SK-N-SH treated with all-trans-retinoic acid at 6 μM for 48 hours (cell line): ENCODE measurements at regions not wholly inside any gene's neighbourhood (a gene's known extent, or its start where the extent isn't known, plus 50 kb on each side); places are given as distances from the start of the nearest gene placed in this dataset.

Source experiments
- ESRRG ChIP-seq: fragments of 250-450 bp; sonication (Bioruptor Pico); IDR thresholded peaks from 2 replicates; pipeline ENCODE4 v1.6.1; 2021; ENCODE audit warnings: mild to moderate bottlenecking
- ISL1 ChIP-seq: fragments of 250-450 bp; sonication (Bioruptor Pico); IDR thresholded peaks from 2 replicates; pipeline ENCODE4 v2.1.2; 2022; ENCODE audit warnings: mild to moderate bottlenecking, moderate library complexity
- PATZ1 ChIP-seq: fragments of 250-450 bp; sonication (Bioruptor Pico); IDR thresholded peaks from 2 replicates; pipeline ENCODE4 v1.8.0; 2020; ENCODE audit warnings: mild to moderate bottlenecking, moderate library complexity, borderline replicate concordance
- PPARA ChIP-seq: fragments of 250-450 bp; sonication (Bioruptor Pico); IDR thresholded peaks from 2 replicates; pipeline ENCODE4 v1.5.0; 2020; ENCODE audit warnings: mild to moderate bottlenecking, borderline replicate concordance
- RARB ChIP-seq: fragments of 250-450 bp; sonication (Bioruptor Pico); IDR thresholded peaks from 2 replicates; pipeline ENCODE4 v1.8.0; 2021; ENCODE audit warnings: mild to moderate bottlenecking, moderate library complexity
- ZC3H10 ChIP-seq: fragments of 250-450 bp; sonication (Bioruptor Pico); IDR thresholded peaks from 2 replicates; pipeline ENCODE4 v1.5.1; 2021; ENCODE audit warnings: mild to moderate bottlenecking, moderate library complexity
- ZNF70 ChIP-seq: fragments of 450-650 bp; formaldehyde crosslinking; IDR thresholded peaks from 2 replicates; pipeline ENCODE4 v1.5.0; 2020; ENCODE audit warnings: mild to moderate bottlenecking, moderate library complexity
- ZNF8 ChIP-seq: fragments of 450-650 bp; formaldehyde crosslinking; IDR thresholded peaks from 2 replicates; pipeline ENCODE4 v1.5.0; 2020; ENCODE audit warnings: mild to moderate bottlenecking, moderate library complexity
- TF ChIP-seq, protein P1 (sequence below): fragments of 250-450 bp; sonication (Bioruptor Pico); IDR thresholded peaks from 2 replicates; pipeline ENCODE4 v1.5.1; 2020; ENCODE audit warnings: low read depth, mild to moderate bottlenecking, moderate library complexity
- TF ChIP-seq, protein P2 (sequence below): fragments of 250-450 bp; sonication (Bioruptor Pico); IDR thresholded peaks from 2 replicates; pipeline ENCODE4 v1.8.0; 2021; ENCODE audit warnings: low read depth, mild to moderate bottlenecking, moderate library complexity, borderline replicate concordance
- TF ChIP-seq, protein P3 (sequence below): fragments of 250-450 bp; sonication (Bioruptor Pico); IDR thresholded peaks from 2 replicates; pipeline ENCODE4 v1.5.0; 2020; ENCODE audit warnings: mild to moderate bottlenecking, moderate library complexity

- TF ChIP-seq, protein P1, sequence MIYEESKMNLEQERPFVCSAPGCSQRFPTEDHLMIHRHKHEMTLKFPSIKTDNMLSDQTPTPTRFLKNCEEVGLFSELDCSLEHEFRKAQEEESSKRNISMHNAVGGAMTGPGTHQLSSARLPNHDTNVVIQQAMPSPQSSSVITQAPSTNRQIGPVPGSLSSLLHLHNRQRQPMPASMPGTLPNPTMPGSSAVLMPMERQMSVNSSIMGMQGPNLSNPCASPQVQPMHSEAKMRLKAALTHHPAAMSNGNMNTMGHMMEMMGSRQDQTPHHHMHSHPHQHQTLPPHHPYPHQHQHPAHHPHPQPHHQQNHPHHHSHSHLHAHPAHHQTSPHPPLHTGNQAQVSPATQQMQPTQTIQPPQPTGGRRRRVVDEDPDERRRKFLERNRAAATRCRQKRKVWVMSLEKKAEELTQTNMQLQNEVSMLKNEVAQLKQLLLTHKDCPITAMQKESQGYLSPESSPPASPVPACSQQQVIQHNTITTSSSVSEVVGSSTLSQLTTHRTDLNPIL = no peak
- TF ChIP-seq, protein P2, sequence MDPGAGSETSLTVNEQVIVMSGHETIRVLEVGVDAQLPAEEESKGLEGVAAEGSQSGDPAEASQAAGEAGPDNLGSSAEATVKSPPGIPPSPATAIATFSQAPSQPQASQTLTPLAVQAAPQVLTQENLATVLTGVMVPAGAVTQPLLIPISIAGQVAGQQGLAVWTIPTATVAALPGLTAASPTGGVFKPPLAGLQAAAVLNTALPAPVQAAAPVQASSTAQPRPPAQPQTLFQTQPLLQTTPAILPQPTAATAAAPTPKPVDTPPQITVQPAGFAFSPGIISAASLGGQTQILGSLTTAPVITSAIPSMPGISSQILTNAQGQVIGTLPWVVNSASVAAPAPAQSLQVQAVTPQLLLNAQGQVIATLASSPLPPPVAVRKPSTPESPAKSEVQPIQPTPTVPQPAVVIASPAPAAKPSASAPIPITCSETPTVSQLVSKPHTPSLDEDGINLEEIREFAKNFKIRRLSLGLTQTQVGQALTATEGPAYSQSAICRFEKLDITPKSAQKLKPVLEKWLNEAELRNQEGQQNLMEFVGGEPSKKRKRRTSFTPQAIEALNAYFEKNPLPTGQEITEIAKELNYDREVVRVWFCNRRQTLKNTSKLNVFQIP (CRISPR knock-in tag) = no peak
- TF ChIP-seq ZNF70 (CRISPR knock-in tag) (no peak), RARB (CRISPR knock-in tag) (no peak), ESRRG (CRISPR knock-in tag) (no peak), ISL1 (no peak), ZNF8 (CRISPR knock-in tag) (no peak), PPARA (CRISPR knock-in tag) (no peak), PATZ1 (no peak), ZC3H10 (CRISPR knock-in tag) (no peak)
- TF ChIP-seq, protein P3, sequence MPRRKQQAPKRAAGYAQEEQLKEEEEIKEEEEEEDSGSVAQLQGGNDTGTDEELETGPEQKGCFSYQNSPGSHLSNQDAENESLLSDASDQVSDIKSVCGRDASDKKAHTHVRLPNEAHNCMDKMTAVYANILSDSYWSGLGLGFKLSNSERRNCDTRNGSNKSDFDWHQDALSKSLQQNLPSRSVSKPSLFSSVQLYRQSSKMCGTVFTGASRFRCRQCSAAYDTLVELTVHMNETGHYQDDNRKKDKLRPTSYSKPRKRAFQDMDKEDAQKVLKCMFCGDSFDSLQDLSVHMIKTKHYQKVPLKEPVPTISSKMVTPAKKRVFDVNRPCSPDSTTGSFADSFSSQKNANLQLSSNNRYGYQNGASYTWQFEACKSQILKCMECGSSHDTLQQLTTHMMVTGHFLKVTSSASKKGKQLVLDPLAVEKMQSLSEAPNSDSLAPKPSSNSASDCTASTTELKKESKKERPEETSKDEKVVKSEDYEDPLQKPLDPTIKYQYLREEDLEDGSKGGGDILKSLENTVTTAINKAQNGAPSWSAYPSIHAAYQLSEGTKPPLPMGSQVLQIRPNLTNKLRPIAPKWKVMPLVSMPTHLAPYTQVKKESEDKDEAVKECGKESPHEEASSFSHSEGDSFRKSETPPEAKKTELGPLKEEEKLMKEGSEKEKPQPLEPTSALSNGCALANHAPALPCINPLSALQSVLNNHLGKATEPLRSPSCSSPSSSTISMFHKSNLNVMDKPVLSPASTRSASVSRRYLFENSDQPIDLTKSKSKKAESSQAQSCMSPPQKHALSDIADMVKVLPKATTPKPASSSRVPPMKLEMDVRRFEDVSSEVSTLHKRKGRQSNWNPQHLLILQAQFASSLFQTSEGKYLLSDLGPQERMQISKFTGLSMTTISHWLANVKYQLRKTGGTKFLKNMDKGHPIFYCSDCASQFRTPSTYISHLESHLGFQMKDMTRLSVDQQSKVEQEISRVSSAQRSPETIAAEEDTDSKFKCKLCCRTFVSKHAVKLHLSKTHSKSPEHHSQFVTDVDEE (CRISPR knock-in tag) = no peak
Observed at GRCh38 chr4:137597752-137598430, 65.6 kb upstream of the PCDH18 start.
